ENCODE measurements at regions not wholly inside any gene's neighbourhood (a gene's known extent, or its start where the extent isn't known, plus 50 kb on each side); places are given as distances from the start of the nearest gene placed in this dataset.

- TF ChIP-seq YY1 (IDR thresholded peaks at IDR 0.05; ENCODE audit: insufficient read depth, insufficient read length) = no peak
- TF ChIP-seq ZNF274 (IDR thresholded peaks at IDR 0.05; ENCODE audit: low read depth, low read length) = no peak
Observed at GRCh38 chr4:17232566-17233253, 279.2 kb downstream of the QDPR start.
